SK-N-MC (cell line): ENCODE measurements at regions not wholly inside any gene's neighbourhood (a gene's known extent, or its start where the extent isn't known, plus 50 kb on each side); places are given as distances from the start of the nearest gene placed in this dataset.

Experiments used
- EZH2 ChIP-seq: fragments of 200-600 bp; sonication (generic); IDR thresholded peaks from one replicate; pipeline ENCODE4 v1.6.1; 2017; ENCODE audit warnings: antibody characterized with exemption
- FOXP2 ChIP-seq: optimal IDR thresholded peaks from 2 replicates; pipeline ENCODE3; 2011; ENCODE audit warnings: mild to moderate bottlenecking, moderate library complexity; ENCODE audit not compliant: insufficient read depth; ENCODE audit errors: extremely low read length, control extremely low read depth
- POLR2AphosphoS5 ChIP-seq: IDR thresholded peaks from 2 replicates; pipeline ENCODE4 v1.6.1; 2012; ENCODE audit warnings: mild to moderate bottlenecking, low read depth, low read length, borderline replicate concordance

DNA sequence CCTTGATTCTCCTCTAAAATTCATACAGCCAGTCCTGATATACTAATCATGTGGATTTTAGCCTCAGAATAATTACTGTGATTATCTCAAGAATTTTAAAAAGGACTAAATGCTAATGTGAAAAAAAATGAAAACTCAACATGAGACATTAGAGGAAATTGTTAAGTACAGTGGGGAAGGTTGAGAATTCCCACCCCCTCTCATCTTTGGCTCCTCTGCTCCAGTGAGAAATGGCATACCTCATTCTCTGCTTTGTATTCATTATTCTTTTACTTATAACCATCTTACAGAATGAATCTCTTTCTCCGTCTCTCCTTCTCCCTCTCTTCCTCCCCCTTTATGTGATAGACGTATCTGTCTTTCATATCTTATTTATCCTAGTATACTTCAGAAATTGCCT lies 70.9 kb downstream of the DIRAS3 start:
- TF ChIP-seq POLR2AphosphoS5 (no peak), EZH2 (no peak), FOXP2 (no peak)
